ENCODE measurements at regions not wholly inside any gene's neighbourhood (a gene's known extent, or its start where the extent isn't known, plus 50 kb on each side); places are given as distances from the start of the nearest gene placed in this dataset.

GRCh38 chr13:22625691-22626090 lies 555.1 kb upstream of the SGCG start:
- Histone ChIP-seq H3K27me3 (ENCODE audit: control insufficient read depth in 2 of 2, insufficient read depth in 1 of 2, low read length in 1 of 2) (no peaks in the 10 kb centered on the region), H3K27ac (ENCODE audit: low read depth in 1 of 2, low read length in 1 of 2) (no peak overlapping the region)
- no peak for DNase-seq (ENCODE audit: low read depth in 6 of 9, low spot score in 9 of 9)

GRCh38 chr13:22629374-22629773 lies 551.4 kb upstream of the SGCG start:
- Histone ChIP-seq H3K9me3 (ENCODE audit: control insufficient read depth in 2 of 2, insufficient read depth in 1 of 2, low read length in 1 of 2) (no peaks in the 10 kb centered on the region), H3K36me3 (ENCODE audit: control insufficient read depth in 2 of 2, insufficient read depth in 2 of 2, low read length in 1 of 2) (no peaks in the 10 kb centered on the region), H3K27ac (ENCODE audit: low read depth in 1 of 2, low read length in 1 of 2) (no peak overlapping the region), H3K27me3 (ENCODE audit: control insufficient read depth in 2 of 2, insufficient read depth in 1 of 2, low read length in 1 of 2) (no peaks in the 10 kb centered on the region), H3K4me3 (ENCODE audit: low read length in 2 of 2) (no peak overlapping the region), H3K4me1 (ENCODE audit: control insufficient read depth in 2 of 2, insufficient read depth in 2 of 2, low read length in 2 of 2) (no peaks in the 10 kb centered on the region)
- 88% methylated on average over 2 of the region's 2 CpGs for WGBS
- no peak for DNase-seq (ENCODE audit: low read depth in 6 of 9, low spot score in 9 of 9)

More at GRCh38 chr13:22625691-22626090, 555.1 kb upstream of the SGCG start:
- no peaks in the 10 kb centered on the region for H3K4me1 ChIP-seq (ENCODE audit: control insufficient read depth in 2 of 2, insufficient read depth in 2 of 2, low read length in 2 of 2)
- peaks cover 0 to 2% of the 10 kb centered on the region in 2 donors for H3K9me3 ChIP-seq (ENCODE audit: control insufficient read depth in 2 of 2, insufficient read depth in 1 of 2, low read length in 1 of 2)
- no peaks in the 10 kb centered on the region for H3K36me3 ChIP-seq (ENCODE audit: control insufficient read depth in 2 of 2, insufficient read depth in 2 of 2, low read length in 1 of 2)
- H3K4me3 ChIP-seq (ENCODE audit: low read length in 2 of 2): no peak overlapping the region
- WGBS: 98% methylated on average over 5 of the region's 5 CpGs

- no peaks in the 10 kb centered on the region for H3K27me3 ChIP-seq (ENCODE audit: control insufficient read depth in 2 of 2, insufficient read depth in 1 of 2, low read length in 1 of 2)
- H3K9me3 ChIP-seq (ENCODE audit: control insufficient read depth in 2 of 2, insufficient read depth in 1 of 2, low read length in 1 of 2): peaks cover 1 to 14% of the 10 kb centered on the region in 2 donors
- no peak for DNase-seq (ENCODE audit: low read depth in 6 of 9, low spot score in 9 of 9)
- H3K27ac ChIP-seq (ENCODE audit: low read depth in 1 of 2, low read length in 1 of 2): no peak overlapping the region
- no peaks in the 10 kb centered on the region for H3K4me1 ChIP-seq (ENCODE audit: control insufficient read depth in 2 of 2, insufficient read depth in 2 of 2, low read length in 2 of 2)
- H3K36me3 ChIP-seq (ENCODE audit: control insufficient read depth in 2 of 2, insufficient read depth in 2 of 2, low read length in 1 of 2): no peaks in the 10 kb centered on the region
- 93% methylated on average over 8 of the region's 8 CpGs for WGBS
- no peak overlapping the region for H3K4me3 ChIP-seq (ENCODE audit: low read length in 2 of 2)
Observed at GRCh38 chr13:22642088-22642487, 538.7 kb upstream of the SGCG start.

- Histone ChIP-seq H3K4me3 (ENCODE audit: low read length in 2 of 2) (no peak overlapping the region), H3K36me3 (ENCODE audit: control insufficient read depth in 2 of 2, insufficient read depth in 2 of 2, low read length in 1 of 2) (no peaks in the 10 kb centered on the region), H3K27ac (ENCODE audit: low read depth in 1 of 2, low read length in 1 of 2) (no peak overlapping the region), H3K27me3 (ENCODE audit: control insufficient read depth in 2 of 2, insufficient read depth in 1 of 2, low read length in 1 of 2) (no peaks in the 10 kb centered on the region), H3K4me1 (ENCODE audit: control insufficient read depth in 2 of 2, insufficient read depth in 2 of 2, low read length in 2 of 2) (no peaks in the 10 kb centered on the region), H3K9me3 (ENCODE audit: control insufficient read depth in 2 of 2, insufficient read depth in 1 of 2, low read length in 1 of 2) (peaks cover 1 to 14% of the 10 kb centered on the region in 2 donors)
- WGBS: 84% methylated on average over 4 of the region's 4 CpGs
- no peak for DNase-seq (ENCODE audit: low read depth in 6 of 9, low spot score in 9 of 9)
Observed at GRCh38 chr13:22644941-22645340, 535.8 kb upstream of the SGCG start.

GRCh38 chr13:22647156-22647850 lies 533.5 kb upstream of the SGCG start:
- Histone ChIP-seq H3K4me1 (ENCODE audit: control insufficient read depth in 2 of 2, insufficient read depth in 2 of 2, low read length in 2 of 2) (no peaks in the 10 kb centered on the region), H3K27me3 (ENCODE audit: control insufficient read depth in 2 of 2, insufficient read depth in 1 of 2, low read length in 1 of 2) (no peaks in the 10 kb centered on the region), H3K27ac (ENCODE audit: low read depth in 1 of 2, low read length in 1 of 2) (no peak overlapping the region), H3K36me3 (ENCODE audit: control insufficient read depth in 2 of 2, insufficient read depth in 2 of 2, low read length in 1 of 2) (no peaks in the 10 kb centered on the region), H3K4me3 (ENCODE audit: low read length in 2 of 2) (no peak overlapping the region), H3K9me3 (ENCODE audit: control insufficient read depth in 2 of 2, insufficient read depth in 1 of 2, low read length in 1 of 2) (peaks cover 0 to 10% of the 10 kb centered on the region in 2 donors)
- no peak for DNase-seq (ENCODE audit: low read depth in 6 of 9, low spot score in 9 of 9)

GRCh38 chr13:22648320-22648801 lies 532.4 kb upstream of the SGCG start:
- H3K4me3 ChIP-seq (ENCODE audit: low read length in 2 of 2): no peak overlapping the region
- H3K9me3 ChIP-seq (ENCODE audit: control insufficient read depth in 2 of 2, insufficient read depth in 1 of 2, low read length in 1 of 2): peaks cover 0 to 5% of the 10 kb centered on the region in 2 donors
- 63% methylated on average over 7 of the region's 7 CpGs for WGBS
- no peak overlapping the region for H3K27ac ChIP-seq (ENCODE audit: low read depth in 1 of 2, low read length in 1 of 2)
- H3K4me1 ChIP-seq (ENCODE audit: control insufficient read depth in 2 of 2, insufficient read depth in 2 of 2, low read length in 2 of 2): no peaks in the 10 kb centered on the region
- no peak for DNase-seq (ENCODE audit: low read depth in 6 of 9, low spot score in 9 of 9)
- H3K27me3 ChIP-seq (ENCODE audit: control insufficient read depth in 2 of 2, insufficient read depth in 1 of 2, low read length in 1 of 2): no peaks in the 10 kb centered on the region
- no peaks in the 10 kb centered on the region for H3K36me3 ChIP-seq (ENCODE audit: control insufficient read depth in 2 of 2, insufficient read depth in 2 of 2, low read length in 1 of 2)

GRCh38 chr13:22652796-22653195 lies 528.0 kb upstream of the SGCG start:
- no peaks in the 10 kb centered on the region for H3K4me1 ChIP-seq (ENCODE audit: control insufficient read depth in 2 of 2, insufficient read depth in 2 of 2, low read length in 2 of 2)
- H3K9me3 ChIP-seq (ENCODE audit: control insufficient read depth in 2 of 2, insufficient read depth in 1 of 2, low read length in 1 of 2): no peaks in the 10 kb centered on the region
- H3K4me3 ChIP-seq (ENCODE audit: low read length in 2 of 2): no peak overlapping the region
- 91% methylated on average over 8 of the region's 8 CpGs for WGBS
- no peaks in the 10 kb centered on the region for H3K27me3 ChIP-seq (ENCODE audit: control insufficient read depth in 2 of 2, insufficient read depth in 1 of 2, low read length in 1 of 2)
- H3K36me3 ChIP-seq (ENCODE audit: control insufficient read depth in 2 of 2, insufficient read depth in 2 of 2, low read length in 1 of 2): no peaks in the 10 kb centered on the region
- no peak for DNase-seq (ENCODE audit: low read depth in 6 of 9, low spot score in 9 of 9)
- no peak overlapping the region for H3K27ac ChIP-seq (ENCODE audit: low read depth in 1 of 2, low read length in 1 of 2)

- DNase-seq (ENCODE audit: low read depth in 6 of 9, low spot score in 9 of 9): no peak
- Histone ChIP-seq H3K36me3 (ENCODE audit: control insufficient read depth in 2 of 2, insufficient read depth in 2 of 2, low read length in 1 of 2) (no peaks in the 10 kb centered on the region), H3K4me3 (ENCODE audit: low read length in 2 of 2) (no peak overlapping the region), H3K4me1 (ENCODE audit: control insufficient read depth in 2 of 2, insufficient read depth in 2 of 2, low read length in 2 of 2) (no peaks in the 10 kb centered on the region), H3K27ac (ENCODE audit: low read depth in 1 of 2, low read length in 1 of 2) (no peak overlapping the region), H3K27me3 (ENCODE audit: control insufficient read depth in 2 of 2, insufficient read depth in 1 of 2, low read length in 1 of 2) (no peaks in the 10 kb centered on the region), H3K9me3 (ENCODE audit: control insufficient read depth in 2 of 2, insufficient read depth in 1 of 2, low read length in 1 of 2) (no peaks in the 10 kb centered on the region)
- 95% methylated on average over 4 of the region's 4 CpGs for WGBS
Observed at GRCh38 chr13:22653866-22654265, 526.9 kb upstream of the SGCG start.

- Histone ChIP-seq H3K9me3 (ENCODE audit: control insufficient read depth in 2 of 2, insufficient read depth in 1 of 2, low read length in 1 of 2) (no peaks in the 10 kb centered on the region), H3K4me1 (ENCODE audit: control insufficient read depth in 2 of 2, insufficient read depth in 2 of 2, low read length in 2 of 2) (no peaks in the 10 kb centered on the region), H3K4me3 (ENCODE audit: low read length in 2 of 2) (no peak overlapping the region), H3K27ac (ENCODE audit: low read depth in 1 of 2, low read length in 1 of 2) (no peak overlapping the region), H3K27me3 (ENCODE audit: control insufficient read depth in 2 of 2, insufficient read depth in 1 of 2, low read length in 1 of 2) (no peaks in the 10 kb centered on the region), H3K36me3 (ENCODE audit: control insufficient read depth in 2 of 2, insufficient read depth in 2 of 2, low read length in 1 of 2) (no peaks in the 10 kb centered on the region)
- DNase-seq (ENCODE audit: low read depth in 6 of 9, low spot score in 9 of 9): no peak
- WGBS: 75% methylated on average over 5 of the region's 5 CpGs
Observed at GRCh38 chr13:22655106-22655852, 525.5 kb upstream of the SGCG start.
